ENCODE measurements at regions not wholly inside any gene's neighbourhood (a gene's known extent, or its start where the extent isn't known, plus 50 kb on each side); places are given as distances from the start of the nearest gene placed in this dataset.

- no peak for DNase-seq
Observed at GRCh38 chr4:116400480-116400879, 684.9 kb downstream of the TRAM1L1 start.

- no peak for DNase-seq
Observed at GRCh38 chr4:116397714-116398113, 687.7 kb downstream of the TRAM1L1 start.

- DNase-seq: no peak
Observed at GRCh38 chr4:116397291-116397690, 688.1 kb downstream of the TRAM1L1 start.

- DNase-seq: no peak
Observed at GRCh38 chr4:116395408-116395807, 690.0 kb downstream of the TRAM1L1 start.

GRCh38 chr4:116391020-116391419 lies 694.4 kb downstream of the TRAM1L1 start:
- DNase-seq: no peak

GRCh38 chr4:116389139-116389538 lies 696.2 kb downstream of the TRAM1L1 start:
- DNase-seq: no peak

GRCh38 chr4:116387937-116388474 lies 697.4 kb downstream of the TRAM1L1 start:
- DNase-seq: no peak

- no peak for DNase-seq
Observed at GRCh38 chr4:116386856-116387255, 698.5 kb downstream of the TRAM1L1 start.

GRCh38 chr4:116385583-116385982 lies 699.8 kb downstream of the TRAM1L1 start:
- DNase-seq: no peak

- no peak for DNase-seq
Observed at GRCh38 chr4:116374815-116375214, 710.6 kb downstream of the TRAM1L1 start.

GRCh38 chr4:116362583-116362982 lies 722.8 kb downstream of the TRAM1L1 start:
- DNase-seq: no peak

- no peak for DNase-seq
Observed at GRCh38 chr4:116361790-116362189, 723.6 kb downstream of the TRAM1L1 start.

GRCh38 chr4:116358633-116359222 lies 726.6 kb downstream of the TRAM1L1 start:
- DNase-seq: peak; percentile 66

GRCh38 chr4:116357758-116358157 lies 727.6 kb downstream of the TRAM1L1 start:
- DNase-seq: no peak

GRCh38 chr4:116346750-116347149 lies 738.6 kb downstream of the TRAM1L1 start:
- DNase-seq: no peak

- no peak for DNase-seq
Observed at GRCh38 chr4:116343809-116344208, 741.6 kb downstream of the TRAM1L1 start.

- no peak for DNase-seq
Observed at GRCh38 chr4:116342143-116342542, 743.2 kb downstream of the TRAM1L1 start.

- no peak for DNase-seq
Observed at GRCh38 chr4:116332508-116332907, 752.9 kb downstream of the TRAM1L1 start.

- no peak for DNase-seq
Observed at GRCh38 chr4:116328261-116328860, 757.0 kb downstream of the TRAM1L1 start.

- DNase-seq: no peak
Observed at GRCh38 chr4:116323606-116324005, 761.8 kb downstream of the TRAM1L1 start.

GRCh38 chr4:116321471-116321870 lies 763.9 kb downstream of the TRAM1L1 start:
- no peak for DNase-seq

GRCh38 chr4:116320859-116321258 lies 764.5 kb downstream of the TRAM1L1 start:
- DNase-seq: no peak

GRCh38 chr4:116303736-116304188 lies 781.6 kb downstream of the TRAM1L1 start:
- DNase-seq: no peak

- DNase-seq: no peak
Observed at GRCh38 chr4:116302990-116303735, 782.2 kb downstream of the TRAM1L1 start.

Data from activated CD8-positive, alpha-beta memory T cell treated with anti-CD3 and anti-CD28 coated beads for 24 hours (primary cell).